ENCODE measurements at regions not wholly inside any gene's neighbourhood (a gene's known extent, or its start where the extent isn't known, plus 50 kb on each side); places are given as distances from the start of the nearest gene placed in this dataset.

DNA sequence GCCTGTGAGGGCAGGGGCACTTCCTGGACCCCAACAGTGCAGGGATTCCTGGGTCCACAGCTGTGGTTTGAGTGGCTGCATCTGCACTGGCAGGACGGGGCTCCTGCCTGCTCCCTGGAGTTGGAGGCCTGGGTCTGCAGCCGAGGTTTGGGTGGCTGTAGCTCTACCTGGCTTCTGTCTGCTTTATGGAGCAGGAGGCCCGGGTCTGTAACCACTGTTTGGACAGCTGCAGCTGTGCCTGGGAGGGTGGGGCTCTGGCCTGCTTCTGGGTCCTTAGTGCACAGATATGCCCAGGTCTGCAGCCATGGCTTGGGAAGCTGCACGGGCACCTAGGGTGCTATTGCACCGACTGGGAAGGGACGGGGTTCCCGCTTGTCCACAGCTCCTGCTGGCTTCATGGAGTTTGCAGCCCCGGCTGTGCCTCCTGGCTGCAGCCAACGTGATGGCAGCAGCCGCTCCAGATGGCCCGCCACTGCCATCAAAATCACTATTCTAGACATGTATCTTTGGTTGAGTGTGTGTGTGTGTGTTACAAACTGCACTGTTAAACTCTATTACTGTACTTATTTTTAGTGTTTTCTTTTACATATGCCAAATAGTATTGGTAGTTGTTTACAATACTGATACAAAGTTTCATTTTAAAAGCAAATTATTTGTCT is 412.3 kb upstream of the KIRREL3 start:
- CTCF ChIA-PET: no interaction called here
- POLR2A ChIA-PET: no interaction called here
- intact Hi-C loops (cut with micrococcal nuclease) (no loop called here), dilution Hi-C loops (cut with MboI; ENCODE audit: extremely low pct_ligation_motif_present, low sequenced_read_pairs) (no loop called here)
- no peak overlapping the region for H2AFZ ChIP-seq (ENCODE audit: low read depth, low read length)
- H3K27ac ChIP-seq (ENCODE audit: insufficient read depth, low read depth, low read length): no peak overlapping the region
- H3K9me3 ChIP-seq (replicated peaks; ENCODE audit: control insufficient read depth, insufficient read depth, low read length): peaks cover 2% of the 10 kb centered on the region
- FAIRE-seq (no peak), DNase-seq (ENCODE audit: low read depth, low spot score) (no peak)
- no peak overlapping the region for H3K9ac ChIP-seq (replicated peaks; ENCODE audit: extremely low read depth, insufficient read depth, low read length)
- H3K9me1 ChIP-seq (replicated peaks; ENCODE audit: control insufficient read depth, extremely low read depth, insufficient read depth, low read length): no peaks in the 10 kb centered on the region
- no peaks in the 10 kb centered on the region for H3K27me3 ChIP-seq (ENCODE audit: control insufficient read depth in 2 of 2, insufficient read depth in 2 of 2, low read length in 2 of 2)
- H3K4me3 ChIP-seq (replicated peaks in 1 of 3; ENCODE audit: insufficient read depth in 1 of 3, low read depth in 1 of 3, low read length in 3 of 3): no peak overlapping the region
- no TSS peak for BruUV-seq (replicated peaks)
- no peaks in the 10 kb centered on the region for H4K20me1 ChIP-seq (replicated peaks; ENCODE audit: control insufficient read depth, extremely low read depth, insufficient read depth, low read length)
- no peak overlapping the region for H3K4me2 ChIP-seq (ENCODE audit: insufficient read depth, low read length)
- H3K79me2 ChIP-seq (ENCODE audit: control insufficient read depth, insufficient read depth, low read length): no peaks in the 10 kb centered on the region
- TF ChIP-seq JUN (IDR thresholded peaks at IDR 0.05; ENCODE audit: borderline replicate concordance, insufficient read depth, insufficient read length, low read depth) (no peak), MYC (IDR thresholded peaks at IDR 0.05; ENCODE audit: low read depth, low read length) (no peak), MAX (IDR thresholded peaks at IDR 0.05; ENCODE audit: insufficient read depth, insufficient read length) (no peak), POLR2AphosphoS5 (IDR thresholded peaks at IDR 0.05; ENCODE audit: insufficient read depth, low read depth, low read length) (no peak), POLR2A (IDR thresholded peaks at IDR 0.05; ENCODE audit: low read depth, low read length) (no peak), GATA2 (IDR thresholded peaks at IDR 0.05; ENCODE audit: insufficient read depth, insufficient read length, low read depth, low read length) (no peak), EZH2 (IDR thresholded peaks at IDR 0.05; ENCODE audit: borderline replicate concordance, low read depth, low read length, severe bottlenecking) (no peak), FOS (IDR thresholded peaks at IDR 0.05; ENCODE audit: borderline replicate concordance, insufficient read depth, low read length) (no peak)
- TF ChIP-seq, protein P1, sequence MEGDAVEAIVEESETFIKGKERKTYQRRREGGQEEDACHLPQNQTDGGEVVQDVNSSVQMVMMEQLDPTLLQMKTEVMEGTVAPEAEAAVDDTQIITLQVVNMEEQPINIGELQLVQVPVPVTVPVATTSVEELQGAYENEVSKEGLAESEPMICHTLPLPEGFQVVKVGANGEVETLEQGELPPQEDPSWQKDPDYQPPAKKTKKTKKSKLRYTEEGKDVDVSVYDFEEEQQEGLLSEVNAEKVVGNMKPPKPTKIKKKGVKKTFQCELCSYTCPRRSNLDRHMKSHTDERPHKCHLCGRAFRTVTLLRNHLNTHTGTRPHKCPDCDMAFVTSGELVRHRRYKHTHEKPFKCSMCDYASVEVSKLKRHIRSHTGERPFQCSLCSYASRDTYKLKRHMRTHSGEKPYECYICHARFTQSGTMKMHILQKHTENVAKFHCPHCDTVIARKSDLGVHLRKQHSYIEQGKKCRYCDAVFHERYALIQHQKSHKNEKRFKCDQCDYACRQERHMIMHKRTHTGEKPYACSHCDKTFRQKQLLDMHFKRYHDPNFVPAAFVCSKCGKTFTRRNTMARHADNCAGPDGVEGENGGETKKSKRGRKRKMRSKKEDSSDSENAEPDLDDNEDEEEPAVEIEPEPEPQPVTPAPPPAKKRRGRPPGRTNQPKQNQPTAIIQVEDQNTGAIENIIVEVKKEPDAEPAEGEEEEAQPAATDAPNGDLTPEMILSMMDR (IDR thresholded peaks at IDR 0.05; ENCODE audit: extremely low read depth in 1 of 2, insufficient read depth in 1 of 2, low read depth in 1 of 2, low read length in 2 of 2): no peak
- no peaks in the 10 kb centered on the region for H3K4me1 ChIP-seq (ENCODE audit: control insufficient read depth, extremely low read depth, insufficient read depth, low read length)
- no peaks in the 10 kb centered on the region for H3K36me3 ChIP-seq (ENCODE audit: control insufficient read depth in 2 of 2, extremely low read depth in 1 of 2, insufficient read depth in 2 of 2, low read length in 2 of 2)

Measured in endothelial cell of umbilical vein (primary cell).